Panc1 (cell line): ENCODE measurements at regions not wholly inside any gene's neighbourhood (a gene's known extent, or its start where the extent isn't known, plus 50 kb on each side); places are given as distances from the start of the nearest gene placed in this dataset.

Experiments
- ATAC-seq: fragments of 200-7000 bp; cut with Tn5 transposase; 2 replicates; pipeline ENCODE4 v1.9.1; 2020; ENCODE audit warnings: mild to moderate bottlenecking, moderate library complexity
- BruUV-seq: library from RNA; stranded (reverse); fragments of 400-500 nt; replicated peaks from 2 replicates; lab custom pipeline; 2021; lab: Mats Ljungman, UMichigan
- CTCF ChIA-PET: fragments of 300-600 bp; sonication (Branson Sonifier 250); formaldehyde crosslinking; loops from one replicate; lab custom pipeline; 2022; ENCODE audit warnings: antibody characterized with exemption; lab: Charles Lee
- POLR2A ChIA-PET: fragments of 300-600 bp; sonication (Branson Sonifier 250); formaldehyde crosslinking; loops from one replicate; lab custom pipeline; 2022; ENCODE audit warnings: antibody characterized with exemption; lab: Charles Lee
- DNase-seq: peaks from one replicate; pipeline ENCODE4 v3.0.0-alpha.2; 2010; ENCODE audit warnings: low read depth, low spot score
- H3K27ac ChIP-seq: 2 replicates; pipeline ENCODE4 v1.5.1; 2011; ENCODE audit warnings: mild to moderate bottlenecking, low read length, inconsistent platforms
- H3K27me3 ChIP-seq: fragments of 200-500 bp; sonication (Bioruptor generic); 2 replicates; pipeline ENCODE4 v1.6.0; 2014; ENCODE audit warnings: low read length, inconsistent platforms; ENCODE audit not compliant: control insufficient read depth, insufficient read depth
- H3K36me3 ChIP-seq: fragments of 200-500 bp; sonication (Bioruptor generic); 2 replicates; pipeline ENCODE4 v1.5.1; 2014; ENCODE audit warnings: inconsistent platforms, mild to moderate bottlenecking, low read length, moderate library complexity; ENCODE audit not compliant: control insufficient read depth, insufficient read depth
- H3K4me1 ChIP-seq: 2 replicates; pipeline ENCODE4 v1.5.1; 2011; ENCODE audit warnings: inconsistent platforms, mild to moderate bottlenecking, low read length, moderate library complexity; ENCODE audit not compliant: control insufficient read depth, insufficient read depth
- H3K4me3 ChIP-seq, 2 experiments: 2 replicates each; pipeline ENCODE4 v1.5.1; 2011 to 2012; ENCODE audit warnings: low read depth in 2 of 2, low read length in 2 of 2, mild to moderate bottlenecking in 2 of 2, inconsistent platforms in 1 of 2, moderate library complexity in 1 of 2
- H3K9me3 ChIP-seq: fragments of 200-500 bp; sonication (Bioruptor generic); 2 replicates; pipeline ENCODE4 v1.5.1; 2014; ENCODE audit warnings: low read depth, mild to moderate bottlenecking, inconsistent platforms, low read length, moderate library complexity; ENCODE audit not compliant: control insufficient read depth, insufficient read depth
- POLR2AphosphoS5 ChIP-seq: IDR thresholded peaks from 2 replicates; pipeline ENCODE4 v1.6.1; 2012; ENCODE audit warnings: mild to moderate bottlenecking, low read depth, low read length, moderate library complexity
- SIN3A ChIP-seq: IDR thresholded peaks from 2 replicates; pipeline ENCODE4 v1.6.1; 2012; ENCODE audit warnings: low read depth, mild to moderate bottlenecking, low read length, moderate library complexity, borderline replicate concordance; ENCODE audit not compliant: insufficient read depth
- TCF7L2 ChIP-seq: IDR thresholded peaks from 2 replicates; pipeline ENCODE4 v1.6.1; 2011; ENCODE audit warnings: mild to moderate bottlenecking, low read depth, low read length, inconsistent platforms
- in situ Hi-C: cut with HindIII; loops from 2 replicates; pipeline ENCODE4 v1.10.0; 2016; ENCODE audit warnings: low sequenced_read_pairs, low pct_unique_long_range_greater_than_20kb
- intact Hi-C: fragments of 100-400 bp; cut with micrococcal nuclease; formaldehyde crosslinking; loops from one replicate; pipeline ENCODE4 v1.10.0; 2022; ENCODE audit not compliant: unreplicated experiment
- TF ChIP-seq, protein P1 (sequence below): fragments of 450-650 bp; IDR thresholded peaks from 2 replicates; pipeline ENCODE4 v1.5.1; 2017; ENCODE audit warnings: mild to moderate bottlenecking
- TF ChIP-seq, protein P2 (sequence below), 2 experiments: IDR thresholded peaks; 2 replicates each; pipeline ENCODE4 v1.6.1; 2011 to 2012; ENCODE audit warnings: low read depth in 2 of 2, control low read depth in 1 of 2, low read length in 1 of 2, mild to moderate bottlenecking in 1 of 2, moderate library complexity in 1 of 2; ENCODE audit not compliant: insufficient read depth in 1 of 2

- in situ Hi-C loops (no loop called here), intact Hi-C loops (no loop called here)
- Histone ChIP-seq H3K36me3 (no peaks in the 10 kb centered on the region), H3K4me3 (no peak overlapping the region), H3K27ac (no peak overlapping the region), H3K4me1 (no peaks in the 10 kb centered on the region), H3K27me3 (peaks cover 4% of the 10 kb centered on the region), H3K9me3 (no peaks in the 10 kb centered on the region)
- TF ChIP-seq SIN3A: no peak
- TF ChIP-seq, protein P1, sequence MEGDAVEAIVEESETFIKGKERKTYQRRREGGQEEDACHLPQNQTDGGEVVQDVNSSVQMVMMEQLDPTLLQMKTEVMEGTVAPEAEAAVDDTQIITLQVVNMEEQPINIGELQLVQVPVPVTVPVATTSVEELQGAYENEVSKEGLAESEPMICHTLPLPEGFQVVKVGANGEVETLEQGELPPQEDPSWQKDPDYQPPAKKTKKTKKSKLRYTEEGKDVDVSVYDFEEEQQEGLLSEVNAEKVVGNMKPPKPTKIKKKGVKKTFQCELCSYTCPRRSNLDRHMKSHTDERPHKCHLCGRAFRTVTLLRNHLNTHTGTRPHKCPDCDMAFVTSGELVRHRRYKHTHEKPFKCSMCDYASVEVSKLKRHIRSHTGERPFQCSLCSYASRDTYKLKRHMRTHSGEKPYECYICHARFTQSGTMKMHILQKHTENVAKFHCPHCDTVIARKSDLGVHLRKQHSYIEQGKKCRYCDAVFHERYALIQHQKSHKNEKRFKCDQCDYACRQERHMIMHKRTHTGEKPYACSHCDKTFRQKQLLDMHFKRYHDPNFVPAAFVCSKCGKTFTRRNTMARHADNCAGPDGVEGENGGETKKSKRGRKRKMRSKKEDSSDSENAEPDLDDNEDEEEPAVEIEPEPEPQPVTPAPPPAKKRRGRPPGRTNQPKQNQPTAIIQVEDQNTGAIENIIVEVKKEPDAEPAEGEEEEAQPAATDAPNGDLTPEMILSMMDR: no peak
- no peak for TF ChIP-seq TCF7L2
- no peak for TF ChIP-seq POLR2AphosphoS5
- TF ChIP-seq, protein P2, sequence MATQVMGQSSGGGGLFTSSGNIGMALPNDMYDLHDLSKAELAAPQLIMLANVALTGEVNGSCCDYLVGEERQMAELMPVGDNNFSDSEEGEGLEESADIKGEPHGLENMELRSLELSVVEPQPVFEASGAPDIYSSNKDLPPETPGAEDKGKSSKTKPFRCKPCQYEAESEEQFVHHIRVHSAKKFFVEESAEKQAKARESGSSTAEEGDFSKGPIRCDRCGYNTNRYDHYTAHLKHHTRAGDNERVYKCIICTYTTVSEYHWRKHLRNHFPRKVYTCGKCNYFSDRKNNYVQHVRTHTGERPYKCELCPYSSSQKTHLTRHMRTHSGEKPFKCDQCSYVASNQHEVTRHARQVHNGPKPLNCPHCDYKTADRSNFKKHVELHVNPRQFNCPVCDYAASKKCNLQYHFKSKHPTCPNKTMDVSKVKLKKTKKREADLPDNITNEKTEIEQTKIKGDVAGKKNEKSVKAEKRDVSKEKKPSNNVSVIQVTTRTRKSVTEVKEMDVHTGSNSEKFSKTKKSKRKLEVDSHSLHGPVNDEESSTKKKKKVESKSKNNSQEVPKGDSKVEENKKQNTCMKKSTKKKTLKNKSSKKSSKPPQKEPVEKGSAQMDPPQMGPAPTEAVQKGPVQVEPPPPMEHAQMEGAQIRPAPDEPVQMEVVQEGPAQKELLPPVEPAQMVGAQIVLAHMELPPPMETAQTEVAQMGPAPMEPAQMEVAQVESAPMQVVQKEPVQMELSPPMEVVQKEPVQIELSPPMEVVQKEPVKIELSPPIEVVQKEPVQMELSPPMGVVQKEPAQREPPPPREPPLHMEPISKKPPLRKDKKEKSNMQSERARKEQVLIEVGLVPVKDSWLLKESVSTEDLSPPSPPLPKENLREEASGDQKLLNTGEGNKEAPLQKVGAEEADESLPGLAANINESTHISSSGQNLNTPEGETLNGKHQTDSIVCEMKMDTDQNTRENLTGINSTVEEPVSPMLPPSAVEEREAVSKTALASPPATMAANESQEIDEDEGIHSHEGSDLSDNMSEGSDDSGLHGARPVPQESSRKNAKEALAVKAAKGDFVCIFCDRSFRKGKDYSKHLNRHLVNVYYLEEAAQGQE (IDR thresholded peaks at IDR 0.05; ENCODE audit: insufficient read depth in 1 of 2, low read depth in 2 of 2, low read length in 1 of 2): no peak
- CTCF ChIA-PET: no interaction called here
- BruUV-seq: no TSS peak
- ATAC-seq: no peak
- no peak for DNase-seq
- POLR2A ChIA-PET: no interaction called here
Measured at GRCh38 chr17:5763595-5764306, 179.4 kb upstream of the NLRP1 start.

DNA sequence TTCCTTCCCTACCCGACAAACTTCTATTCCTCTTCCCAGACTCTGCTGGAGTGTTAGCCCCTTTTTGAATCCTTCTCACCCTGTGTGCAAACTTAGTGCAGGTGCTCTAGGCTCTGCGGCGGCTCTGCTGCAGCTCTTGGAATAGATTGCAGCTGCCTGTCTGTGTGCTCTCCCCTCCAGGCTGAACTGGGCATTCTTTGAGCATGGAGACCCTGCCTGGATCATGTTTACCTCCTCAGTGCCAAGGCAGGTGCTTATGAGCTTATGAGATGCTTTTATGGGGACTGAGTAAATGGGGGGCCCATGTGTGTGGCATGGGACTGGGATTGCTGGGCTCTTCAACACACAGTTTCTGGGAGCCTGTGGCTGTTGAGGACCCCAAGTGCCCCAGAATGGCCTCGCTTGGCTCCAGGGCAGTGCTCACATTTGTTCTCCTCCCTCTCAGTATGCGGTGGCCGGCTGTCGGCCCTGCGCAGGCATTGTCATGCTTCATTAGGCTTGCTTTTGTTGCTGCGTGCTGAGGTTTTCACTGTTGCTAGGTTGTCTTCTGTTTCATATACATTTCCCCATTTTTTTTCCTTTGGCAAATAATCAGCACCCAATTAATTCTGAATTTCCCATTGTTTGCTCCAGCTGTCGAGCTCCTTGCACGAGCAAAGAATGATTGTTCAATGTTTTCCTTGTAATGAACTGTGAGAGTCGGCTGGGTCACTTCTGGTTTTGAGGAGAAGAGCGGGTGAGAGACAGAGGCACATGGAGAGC is 185.5 kb upstream of the NLRP1 start:
- Histone ChIP-seq H3K4me3 (no peak overlapping the region), H3K4me1 (no peaks in the 10 kb centered on the region), H3K9me3 (no peaks in the 10 kb centered on the region), H3K27ac (no peak overlapping the region), H3K27me3 (no peaks in the 10 kb centered on the region; the same call in 1 of the 2 replicates), H3K36me3 (no peaks in the 10 kb centered on the region)
- TF ChIP-seq, protein P1: no peak
- TF ChIP-seq TCF7L2 (no peak), SIN3A (no peak), POLR2AphosphoS5 (no peak)
- TF ChIP-seq, protein P2 (IDR thresholded peaks at IDR 0.05; ENCODE audit: insufficient read depth in 1 of 2, low read depth in 2 of 2, low read length in 1 of 2): no peak
- ChIA-PET POLR2A (no interaction called here), CTCF (no interaction called here)
- intact Hi-C loops: no loop called here
- no peak for DNase-seq
- in situ Hi-C loops: no loop called here
- no peak for ATAC-seq
- BruUV-seq: no TSS peak
